Ovary (tissue), 7 donors: ENCODE measurements at regions not wholly inside any gene's neighbourhood (a gene's known extent, or its start where the extent isn't known, plus 50 kb on each side); places are given as distances from the start of the nearest gene placed in this dataset.

Source experiments
- DNase-seq, 5 donors: peaks; one replicate each; pipeline ENCODE4 v3.0.0-alpha.2; 2019 to 2020
- H3K27ac ChIP-seq, 2 donors: fragments of 200-600 bp; one replicate each; pipeline versions ENCODE4 v1.5.1 to v1.8.0; 2019 to 2022
- H3K27me3 ChIP-seq: fragments of 200-600 bp; one replicate; pipeline ENCODE4 v1.8.0; 2022
- H3K36me3 ChIP-seq: fragments of 200-600 bp; sonication (generic); one replicate; pipeline ENCODE4 v1.5.1; 2019
- H3K4me1 ChIP-seq: one replicate; pipeline ENCODE4 v1.8.1; 2013; ENCODE audit warnings: mild to moderate bottlenecking, moderate library complexity; ENCODE audit not compliant: insufficient read depth
- H3K4me3 ChIP-seq: fragments of 200-600 bp; sonication (generic); one replicate; pipeline ENCODE4 v1.5.1; 2017
- H3K9me3 ChIP-seq, 2 donors: fragments of 200-600 bp in 1 of 2; sonication (generic) in 1 of 2; one replicate each; pipeline versions ENCODE4 v1.5.1 to v1.8.1; 2013 to 2019; ENCODE audit warnings: mild to moderate bottlenecking in 1 of 2, moderate library complexity in 1 of 2
- EP300 ChIP-seq: sonication (generic); formaldehyde crosslinking; IDR thresholded peaks from one replicate; pipeline ENCODE4 v1.6.1; 2017; ENCODE audit warnings: antibody characterized with exemption
- POLR2A ChIP-seq: fragments of 450-650 bp; IDR thresholded peaks from one replicate; pipeline ENCODE4 v1.6.1; 2017; ENCODE audit warnings: antibody characterized with exemption, mild to moderate bottlenecking, moderate library complexity
- WGBS, 3 donors: extraction: QIAGEN DNeasy Blood & Tissue Kit in 1 of 3; methylation state at CpG; one replicate each; pipeline versions ENCODE4 v1.1.5 to v1.1.7; 2013 to 2017; 5-methylcytosine and 5-hydroxymethylcytosine counted together
- intact Hi-C, 4 donors: fragments of 100-400 bp; cut with DNase I; formaldehyde crosslinking; loops; one replicate each; pipeline versions ENCODE4 v1.11.0 to v1.15.1; 2022 to 2023
- TF ChIP-seq, protein P1 (sequence below), 3 donors: fragments of 450-650 bp in 2 of 3; fragments of 200-600 bp in 1 of 3; IDR thresholded peaks; one replicate each; pipeline versions ENCODE4 v1.5.1 to v1.8.0; 2016 to 2022; ENCODE audit warnings: antibody characterized with exemption in 3 of 3, mild to moderate bottlenecking in 1 of 3
- donor health status: DM: no; HTN: no; CAD: no; lungs with moderate emphysema.
- donor health status: DM: no; HTN: no; CAD: no.
- donor health status: Bipolar disorder and iron deficiency.
- donor health status: DM: no; HTN: no; CAD: no.
- donor health status: DM: yes; HTN: yes; CAD: no.

DNA sequence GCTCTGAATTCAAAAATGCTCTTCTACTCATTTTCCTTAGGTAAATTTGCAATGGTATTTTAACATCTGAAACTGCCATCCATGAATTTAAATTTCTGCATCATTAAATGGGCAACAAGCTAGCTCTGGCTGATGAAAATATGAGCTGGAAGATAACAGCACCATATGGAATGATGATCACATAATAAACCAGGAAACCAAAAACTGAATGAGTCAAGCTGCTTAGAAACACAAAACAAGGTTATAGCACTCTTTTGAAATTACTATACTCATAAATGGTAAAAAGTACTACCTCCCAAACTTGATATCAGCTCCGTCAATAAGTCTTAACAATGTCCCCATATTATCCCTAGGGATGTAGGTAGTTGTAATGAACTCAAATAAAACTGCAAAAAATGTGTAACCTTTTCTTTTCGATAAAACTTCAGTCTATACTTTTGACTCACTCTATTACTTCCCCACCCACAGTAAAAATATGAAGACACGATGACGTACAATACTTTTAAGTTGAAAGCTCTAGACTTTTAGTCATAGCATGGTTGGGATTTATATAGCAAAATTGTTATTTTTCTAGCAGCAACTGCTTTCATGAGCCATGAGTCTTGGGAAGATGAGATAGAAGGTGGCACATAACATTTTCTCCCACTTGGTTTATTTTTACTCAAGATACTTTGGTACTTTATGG is 396.7 kb downstream of the CDH2 start:
- WGBS, 3 donors, result 94 to 96% (median 95%) methylated on average over 4 of the region's 4 CpGs
- no peak for DNase-seq

DNA sequence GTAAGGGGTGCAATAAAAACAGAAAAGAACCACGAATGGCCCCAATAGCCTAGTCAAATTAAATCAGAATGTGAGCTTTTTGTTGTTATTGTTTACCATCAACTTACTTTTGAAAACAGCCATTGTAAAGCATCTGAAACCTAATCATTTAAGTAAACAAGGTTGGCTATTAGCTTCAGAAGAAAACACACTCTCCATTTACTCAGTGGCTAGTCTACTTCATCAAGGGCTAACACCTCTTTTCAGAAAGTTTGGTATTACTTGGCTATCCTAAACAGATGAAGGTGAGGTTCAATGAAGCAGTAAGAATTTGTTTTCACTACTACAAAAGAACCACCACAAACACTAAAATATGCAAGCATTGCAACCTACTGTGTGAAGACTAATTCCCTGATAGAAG is 398.0 kb downstream of the CDH2 start:
- TF ChIP-seq EP300, result no peak
- TF ChIP-seq POLR2A, result no peak
- TF ChIP-seq, protein P1, sequence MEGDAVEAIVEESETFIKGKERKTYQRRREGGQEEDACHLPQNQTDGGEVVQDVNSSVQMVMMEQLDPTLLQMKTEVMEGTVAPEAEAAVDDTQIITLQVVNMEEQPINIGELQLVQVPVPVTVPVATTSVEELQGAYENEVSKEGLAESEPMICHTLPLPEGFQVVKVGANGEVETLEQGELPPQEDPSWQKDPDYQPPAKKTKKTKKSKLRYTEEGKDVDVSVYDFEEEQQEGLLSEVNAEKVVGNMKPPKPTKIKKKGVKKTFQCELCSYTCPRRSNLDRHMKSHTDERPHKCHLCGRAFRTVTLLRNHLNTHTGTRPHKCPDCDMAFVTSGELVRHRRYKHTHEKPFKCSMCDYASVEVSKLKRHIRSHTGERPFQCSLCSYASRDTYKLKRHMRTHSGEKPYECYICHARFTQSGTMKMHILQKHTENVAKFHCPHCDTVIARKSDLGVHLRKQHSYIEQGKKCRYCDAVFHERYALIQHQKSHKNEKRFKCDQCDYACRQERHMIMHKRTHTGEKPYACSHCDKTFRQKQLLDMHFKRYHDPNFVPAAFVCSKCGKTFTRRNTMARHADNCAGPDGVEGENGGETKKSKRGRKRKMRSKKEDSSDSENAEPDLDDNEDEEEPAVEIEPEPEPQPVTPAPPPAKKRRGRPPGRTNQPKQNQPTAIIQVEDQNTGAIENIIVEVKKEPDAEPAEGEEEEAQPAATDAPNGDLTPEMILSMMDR (IDR thresholded peaks at IDR 0.05), result no peak
- Histone ChIP-seq H3K36me3 (no peaks in the 10 kb centered on the region), H3K9me3 (no peaks in the 10 kb centered on the region), H3K27me3 (no peaks in the 10 kb centered on the region), H3K27ac (no peak overlapping the region), H3K4me1 (no peaks in the 10 kb centered on the region), H3K4me3 (no peak overlapping the region)
- DNase-seq, result no peak
- intact Hi-C loops, result no loop called here
- WGBS, 3 donors, result 24 to 33% (median 29%) methylated on average over 1 of the region's 1 CpG

More for the DNA sequence above, 396.7 kb downstream of the CDH2 start:
- H3K4me1 ChIP-seq, result no peaks in the 10 kb centered on the region
- H3K4me3 ChIP-seq, result no peak overlapping the region
- no peaks in the 10 kb centered on the region for H3K36me3 ChIP-seq
- TF ChIP-seq EP300 (no peak), POLR2A (no peak)
- TF ChIP-seq, protein P1 (IDR thresholded peaks at IDR 0.05), result no peak
- intact Hi-C loops, result no loop called here
- no peaks in the 10 kb centered on the region for H3K9me3 ChIP-seq
- H3K27ac ChIP-seq, result no peak overlapping the region
- H3K27me3 ChIP-seq, result no peaks in the 10 kb centered on the region

DNA sequence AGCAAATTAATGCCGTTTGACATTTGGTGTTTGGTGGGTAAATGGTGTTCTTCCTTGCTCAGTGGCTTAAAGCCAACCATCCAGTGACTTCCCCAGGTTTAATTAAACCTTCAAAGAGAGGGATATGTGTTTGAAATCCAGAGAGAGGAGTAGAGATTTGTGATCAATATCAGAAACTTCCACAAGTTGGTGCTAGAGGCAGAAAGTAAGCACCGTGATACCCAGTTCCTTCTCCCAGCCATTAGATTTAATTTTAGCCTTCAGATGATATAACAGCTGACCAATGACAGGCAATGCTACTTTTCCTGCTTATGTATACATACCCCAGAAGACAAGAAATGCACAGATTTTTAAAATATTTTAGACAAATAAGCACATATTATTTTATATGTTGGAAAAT is 398.5 kb downstream of the CDH2 start:
- H3K27me3 ChIP-seq, result no peaks in the 10 kb centered on the region
- intact Hi-C loops, result no loop called here
- H3K9me3 ChIP-seq, result no peaks in the 10 kb centered on the region
- DNase-seq, result no peak
- WGBS, 3 donors, result 3 to 11% (median 9%) methylated on average over 2 of the region's 2 CpGs
- no peak overlapping the region for H3K27ac ChIP-seq
- no peak for TF ChIP-seq EP300
- no peaks in the 10 kb centered on the region for H3K4me1 ChIP-seq
- no peaks in the 10 kb centered on the region for H3K36me3 ChIP-seq
- H3K4me3 ChIP-seq, result no peak overlapping the region

DNA sequence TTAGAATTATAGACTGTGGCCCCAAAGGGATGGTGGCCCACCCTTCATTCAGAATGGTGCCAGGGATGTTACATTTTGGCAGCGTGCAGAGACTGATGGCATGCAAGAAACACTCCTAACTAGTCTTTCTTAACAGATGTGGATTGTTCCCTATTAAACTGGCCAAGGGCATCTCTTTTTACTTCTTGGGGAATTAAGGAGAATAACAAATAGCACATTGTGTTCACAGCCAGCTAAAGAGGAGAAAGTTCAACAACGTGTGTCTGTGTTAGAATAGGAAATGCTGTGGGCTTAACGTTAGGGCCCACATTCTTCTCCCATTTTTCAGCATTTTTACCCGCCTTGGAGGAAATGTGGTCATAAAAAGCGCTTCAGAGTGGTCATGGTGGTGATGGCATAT is 404.8 kb downstream of the CDH2 start:
- Histone ChIP-seq H3K36me3 (no peaks in the 10 kb centered on the region), H3K4me1 (no peaks in the 10 kb centered on the region), H3K4me3 (no peak overlapping the region), H3K27ac (no peak overlapping the region), H3K27me3 (no peaks in the 10 kb centered on the region), H3K9me3 (no peaks in the 10 kb centered on the region)
- DNase-seq, result no peak
- intact Hi-C loops, result no loop called here
- WGBS, 3 donors, result 74 to 85% (median 77%) methylated on average over 5 of the region's 5 CpGs
- TF ChIP-seq EP300, result no peak
- no peak for TF ChIP-seq POLR2A
- TF ChIP-seq, protein P1 (IDR thresholded peaks at IDR 0.05), result no peak

DNA sequence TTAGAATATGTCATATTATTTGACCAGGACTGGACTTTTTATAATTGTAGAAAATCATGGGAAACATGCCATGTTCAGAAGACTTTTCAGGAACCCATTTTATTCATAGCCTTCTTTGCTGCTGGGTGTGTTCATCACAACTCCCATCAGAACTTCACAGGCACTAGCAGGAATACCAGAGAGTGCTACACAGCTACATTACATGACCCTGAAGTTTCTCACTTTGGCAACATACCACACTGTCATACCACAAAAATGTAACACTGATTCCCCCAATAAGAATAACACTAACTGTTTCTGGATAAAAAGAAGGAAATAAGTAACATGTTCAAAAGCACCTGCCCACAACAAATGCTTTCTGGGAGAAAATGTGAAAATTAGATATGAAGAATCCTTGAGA is 405.4 kb downstream of the CDH2 start:
- DNase-seq, result no peak
- TF ChIP-seq POLR2A (no peak), EP300 (no peak)
- TF ChIP-seq, protein P1 (IDR thresholded peaks at IDR 0.05), result no peak
- Histone ChIP-seq H3K27ac (no peak overlapping the region), H3K4me3 (no peak overlapping the region), H3K27me3 (no peaks in the 10 kb centered on the region), H3K9me3 (no peaks in the 10 kb centered on the region), H3K4me1 (no peaks in the 10 kb centered on the region), H3K36me3 (no peaks in the 10 kb centered on the region)
- intact Hi-C loops, result no loop called here
